ENCODE measurements at regions not wholly inside any gene's neighbourhood (a gene's known extent, or its start where the extent isn't known, plus 50 kb on each side); places are given as distances from the start of the nearest gene placed in this dataset.
A peak's percentile ranks its signal among the peaks of the same experiment; 100 is the strongest.
"Not testable (repeated sequence)": the region's sequence is repeated elsewhere in the genome, so short reads cannot be mapped to it uniquely, and the experiment has no call there.

DNA sequence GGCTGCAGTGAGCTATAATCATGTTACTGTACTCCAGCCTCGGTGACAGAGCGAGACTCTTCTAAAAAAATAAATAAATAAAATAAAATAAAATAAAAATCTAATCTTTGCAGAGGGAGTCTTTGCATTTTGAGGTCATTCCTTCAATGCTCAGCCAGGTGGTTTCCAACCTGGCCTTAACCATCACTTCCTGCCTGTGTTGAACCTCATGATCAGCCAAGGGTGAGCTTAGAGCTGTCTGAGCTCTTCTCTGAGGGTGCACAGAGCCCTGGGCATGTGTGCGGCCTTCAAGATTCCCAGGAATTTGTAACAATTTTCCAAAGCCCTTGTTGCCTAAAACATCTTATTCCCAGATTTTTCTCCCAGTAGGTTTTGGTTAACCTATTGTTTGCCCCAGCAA, 94.3 kb downstream of the KCNJ12 start:
- DNase-seq (ENCODE audit: insufficient read length, low spot score) = not testable (repeated sequence)

DNA sequence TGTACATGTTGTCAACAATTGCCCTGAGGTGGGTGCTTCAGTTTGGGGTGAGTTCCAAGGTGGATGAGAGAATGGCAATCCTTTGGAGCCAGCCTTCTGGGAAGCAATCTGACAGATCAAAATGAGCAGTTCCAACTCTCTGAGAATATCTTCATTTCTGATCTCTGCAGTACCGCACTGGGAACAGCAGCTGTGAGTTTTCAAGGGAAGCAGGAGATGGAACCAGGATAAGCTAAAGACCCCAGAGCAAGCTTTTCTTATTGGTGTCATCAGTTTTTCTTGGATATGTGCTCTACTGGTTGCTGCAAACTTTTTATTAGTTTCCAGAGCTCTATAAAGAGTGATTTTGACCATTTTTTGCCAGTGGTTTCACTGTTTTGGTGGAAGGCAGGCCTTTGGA, 94.7 kb downstream of the KCNJ12 start:
- DNase-seq (ENCODE audit: insufficient read length, low spot score) = no peak
- no peak for FAIRE-seq

More for the DNA sequence above, 94.3 kb downstream of the KCNJ12 start:
- FAIRE-seq = not testable (repeated sequence)

DNA sequence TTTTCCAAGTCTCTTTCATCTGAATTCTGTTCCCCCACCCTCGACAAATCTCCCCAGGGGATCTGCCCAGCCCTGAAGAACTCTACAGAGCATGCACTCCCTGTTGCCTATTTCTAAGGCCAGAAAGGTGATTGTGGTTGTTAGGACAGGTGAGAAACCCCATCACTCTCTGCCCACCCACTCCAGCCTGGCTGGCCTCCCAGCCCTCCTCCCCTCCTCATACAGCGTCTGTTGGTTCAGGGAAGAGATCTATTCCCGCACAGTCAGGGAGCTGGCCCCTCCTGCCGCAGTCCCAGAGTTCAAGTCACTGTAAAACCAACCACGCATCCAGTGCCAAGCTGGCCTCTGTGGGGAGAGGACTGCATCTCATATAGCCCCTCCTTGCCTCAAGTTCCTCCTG, 98.7 kb downstream of the KCNJ12 start:
- FAIRE-seq = no peak
- DNase-seq (ENCODE audit: insufficient read length, low spot score) = no peak

DNA sequence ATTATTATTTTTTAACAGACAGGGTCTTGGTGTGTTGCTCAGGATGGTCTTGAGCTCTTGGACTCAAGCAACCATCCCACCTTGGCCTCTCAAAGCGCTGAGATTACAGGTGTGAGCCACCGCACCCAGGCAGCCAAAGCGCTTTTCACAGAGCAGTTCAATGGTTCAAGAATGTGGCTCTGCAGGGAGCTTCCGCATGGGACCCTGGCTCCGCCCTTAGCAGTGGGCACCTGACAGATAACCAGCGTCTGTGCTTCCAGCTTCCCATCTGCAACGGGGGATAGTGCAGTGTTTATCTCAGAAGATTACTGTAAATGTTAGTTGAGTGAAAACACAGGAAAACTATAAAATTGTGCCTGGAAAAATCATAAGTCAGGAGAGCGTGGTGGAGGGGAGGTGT, 99.4 kb downstream of the KCNJ12 start:
- FAIRE-seq (no peak), DNase-seq (ENCODE audit: insufficient read length, low spot score) (no peak)

DNA sequence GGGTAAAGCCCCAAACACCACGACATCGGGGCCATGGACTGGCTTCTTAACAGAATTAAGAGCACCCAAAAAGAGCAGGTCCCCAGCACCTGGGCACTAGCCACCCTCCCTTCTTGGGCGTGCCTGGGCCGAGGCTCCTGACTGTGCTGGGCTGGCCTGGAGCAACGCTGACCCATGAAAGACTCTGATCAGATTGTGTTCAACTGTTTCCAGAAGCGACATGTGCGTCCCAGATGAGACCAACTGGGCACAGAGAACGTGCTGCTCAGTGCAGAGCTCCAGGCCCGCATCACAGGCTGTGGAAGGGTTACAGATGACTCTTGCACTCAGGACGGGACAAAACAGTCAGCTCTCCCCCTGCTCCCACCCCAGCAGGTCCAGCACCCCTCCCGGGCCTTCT, 100.7 kb downstream of the KCNJ12 start:
- no peak for FAIRE-seq
- no peak for DNase-seq (ENCODE audit: insufficient read length, low spot score)

DNA sequence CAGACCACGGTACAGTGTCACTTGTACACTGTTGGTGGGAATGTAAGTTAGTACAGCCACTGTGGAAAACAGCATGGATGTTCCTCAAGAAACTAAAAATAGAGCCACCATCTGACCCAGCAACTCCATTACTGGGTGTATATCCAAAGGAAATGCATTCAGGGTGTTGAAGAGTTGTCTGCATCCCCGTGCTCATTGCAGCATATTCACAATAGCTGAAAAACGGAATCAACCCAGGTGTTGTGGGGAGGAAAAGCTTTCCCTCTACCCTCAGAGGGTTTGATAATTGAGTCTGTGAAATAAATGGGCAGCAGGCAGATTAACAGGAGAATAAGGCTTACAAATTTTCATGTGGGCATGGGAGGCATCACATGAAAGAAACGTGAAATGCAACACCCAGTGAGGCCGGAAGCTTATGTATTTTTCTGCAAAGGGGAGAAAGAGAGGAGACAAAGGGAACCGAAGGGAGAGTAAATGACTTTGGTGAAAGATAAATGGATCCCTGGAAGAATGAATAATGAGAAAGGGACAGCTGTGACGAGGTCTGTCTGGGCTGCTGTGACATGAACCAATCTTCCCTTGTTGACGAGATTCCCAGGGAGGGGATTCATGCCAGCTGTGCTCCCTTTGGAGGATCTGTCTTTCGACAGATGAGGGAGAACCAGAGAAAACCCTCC, 106.2 kb downstream of the KCNJ12 start:
- no peak for FAIRE-seq
- no peak for DNase-seq (ENCODE audit: insufficient read length, low spot score)

DNA sequence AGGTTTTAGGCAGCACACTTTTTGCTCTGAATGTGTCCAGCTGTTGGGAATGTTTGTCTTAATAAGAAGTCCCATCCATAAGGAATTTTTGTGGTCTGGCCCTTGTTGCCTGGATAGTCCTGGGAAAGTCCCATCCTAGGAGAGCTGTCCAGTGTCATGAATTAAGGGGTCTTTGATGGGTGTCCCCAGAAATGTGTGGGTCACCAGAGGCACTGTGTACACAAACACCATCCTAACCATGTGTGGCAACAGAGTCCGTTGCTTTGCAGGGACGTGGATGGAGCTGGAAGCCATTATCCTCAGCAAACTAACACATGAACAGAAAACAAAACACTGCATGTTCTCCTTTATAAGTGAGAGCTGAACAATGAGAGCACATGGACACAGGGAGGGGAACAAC, 111.9 kb downstream of the KCNJ12 start:
- DNase-seq (ENCODE audit: insufficient read length, low spot score); FAIRE-seq: not testable (repeated sequence)

DNA sequence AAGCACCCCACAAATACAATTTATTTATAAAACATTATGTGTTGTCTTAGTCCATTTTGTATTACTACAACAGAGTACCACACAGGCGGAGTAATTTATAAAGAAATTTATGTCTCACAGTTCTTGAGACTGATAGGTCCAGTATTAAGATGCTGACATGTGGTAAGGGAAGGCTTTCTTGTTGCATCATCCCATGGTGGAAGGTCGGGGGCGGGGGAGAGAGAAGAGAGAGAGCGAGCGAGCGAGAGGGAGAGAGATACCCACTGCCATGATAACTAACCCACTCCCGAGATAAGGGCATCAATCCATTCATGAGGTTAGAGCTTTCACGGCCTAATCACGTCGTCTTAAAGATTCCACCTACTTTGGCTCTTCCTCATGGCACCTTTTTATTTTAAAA, 117.8 kb downstream of the KCNJ12 start:
- FAIRE-seq (no peak), DNase-seq (ENCODE audit: insufficient read length, low spot score) (no peak)

DNA sequence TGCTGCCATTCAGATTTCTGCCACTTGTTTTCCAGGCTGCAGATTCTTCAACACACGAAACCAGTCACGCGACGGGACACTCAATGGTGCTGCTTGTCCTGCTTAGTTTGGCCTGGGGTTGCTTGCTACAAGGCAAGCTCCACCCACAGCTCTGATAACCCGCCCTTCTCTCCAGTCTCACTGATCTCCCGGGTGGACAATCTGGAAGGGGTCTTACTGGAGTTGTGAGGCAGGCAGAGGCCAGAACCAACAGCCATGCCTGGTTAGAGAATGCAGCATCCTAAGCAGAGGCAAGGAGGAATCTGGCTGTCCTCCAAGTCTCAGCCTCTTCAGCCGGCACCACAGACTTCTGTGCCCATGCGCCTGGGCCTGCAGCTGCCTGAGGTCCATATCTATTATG, 119.1 kb downstream of the KCNJ12 start:
- DNase-seq (ENCODE audit: insufficient read length, low spot score) (no peak), FAIRE-seq (no peak)

DNA sequence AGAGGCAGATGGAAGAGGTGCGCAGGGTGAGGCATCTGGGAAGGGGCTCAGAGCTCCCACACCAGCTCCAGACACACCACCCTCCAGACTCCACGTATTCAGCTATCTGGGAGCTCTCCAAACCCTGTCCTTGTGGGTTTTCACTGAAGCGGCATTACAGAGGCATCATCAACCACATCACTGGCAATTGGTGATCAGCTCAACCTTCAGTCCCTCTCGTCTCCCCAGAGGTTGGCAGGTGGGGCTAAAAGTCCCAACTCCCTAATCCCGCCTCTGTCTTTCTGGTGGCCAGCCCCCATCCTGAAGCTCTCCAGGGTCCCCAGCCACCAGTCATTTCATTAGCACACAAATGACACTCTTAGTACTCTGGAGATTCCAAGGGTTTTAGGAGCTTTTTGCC, 123.9 kb downstream of the KCNJ12 start:
- DNase-seq (ENCODE audit: insufficient read length, low spot score) = no peak
- FAIRE-seq = no peak

DNA sequence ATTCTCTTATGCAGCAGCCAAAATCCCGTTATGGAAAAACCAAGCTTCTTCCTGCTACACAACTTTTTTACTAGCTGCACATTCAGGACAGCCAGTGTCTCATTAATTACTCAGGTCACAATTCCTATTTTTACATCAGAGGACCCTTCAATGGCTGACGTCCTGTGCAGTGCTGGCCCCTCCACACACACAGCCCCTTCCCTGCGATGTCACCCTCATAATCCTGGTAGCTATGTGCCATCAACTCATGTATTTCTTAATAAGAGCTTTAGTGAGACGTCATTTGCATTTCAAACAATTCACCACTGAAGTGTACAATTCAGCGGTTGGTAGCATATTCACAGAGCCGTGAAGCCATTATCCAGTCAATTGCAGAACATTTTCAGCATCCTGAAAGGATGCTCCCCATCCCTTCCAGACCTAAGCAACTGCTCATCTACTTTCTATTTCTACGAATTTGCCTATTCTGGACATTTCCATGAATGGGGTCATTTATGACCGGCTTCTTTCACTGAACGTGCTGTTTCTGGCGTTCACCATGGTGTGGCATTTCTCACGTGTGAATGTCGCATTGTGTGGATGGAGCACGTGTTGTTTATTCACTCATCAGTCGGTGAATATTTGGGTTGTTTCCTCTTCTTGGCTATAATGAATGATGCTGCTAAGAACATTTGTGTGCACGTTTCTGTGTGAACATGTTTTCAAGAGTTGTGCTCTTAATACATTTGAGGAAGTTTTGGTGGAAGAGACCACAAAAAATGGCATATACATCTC, 126.0 kb downstream of the KCNJ12 start:
- FAIRE-seq; DNase-seq (ENCODE audit: insufficient read length, low spot score): not testable (repeated sequence)

DNA sequence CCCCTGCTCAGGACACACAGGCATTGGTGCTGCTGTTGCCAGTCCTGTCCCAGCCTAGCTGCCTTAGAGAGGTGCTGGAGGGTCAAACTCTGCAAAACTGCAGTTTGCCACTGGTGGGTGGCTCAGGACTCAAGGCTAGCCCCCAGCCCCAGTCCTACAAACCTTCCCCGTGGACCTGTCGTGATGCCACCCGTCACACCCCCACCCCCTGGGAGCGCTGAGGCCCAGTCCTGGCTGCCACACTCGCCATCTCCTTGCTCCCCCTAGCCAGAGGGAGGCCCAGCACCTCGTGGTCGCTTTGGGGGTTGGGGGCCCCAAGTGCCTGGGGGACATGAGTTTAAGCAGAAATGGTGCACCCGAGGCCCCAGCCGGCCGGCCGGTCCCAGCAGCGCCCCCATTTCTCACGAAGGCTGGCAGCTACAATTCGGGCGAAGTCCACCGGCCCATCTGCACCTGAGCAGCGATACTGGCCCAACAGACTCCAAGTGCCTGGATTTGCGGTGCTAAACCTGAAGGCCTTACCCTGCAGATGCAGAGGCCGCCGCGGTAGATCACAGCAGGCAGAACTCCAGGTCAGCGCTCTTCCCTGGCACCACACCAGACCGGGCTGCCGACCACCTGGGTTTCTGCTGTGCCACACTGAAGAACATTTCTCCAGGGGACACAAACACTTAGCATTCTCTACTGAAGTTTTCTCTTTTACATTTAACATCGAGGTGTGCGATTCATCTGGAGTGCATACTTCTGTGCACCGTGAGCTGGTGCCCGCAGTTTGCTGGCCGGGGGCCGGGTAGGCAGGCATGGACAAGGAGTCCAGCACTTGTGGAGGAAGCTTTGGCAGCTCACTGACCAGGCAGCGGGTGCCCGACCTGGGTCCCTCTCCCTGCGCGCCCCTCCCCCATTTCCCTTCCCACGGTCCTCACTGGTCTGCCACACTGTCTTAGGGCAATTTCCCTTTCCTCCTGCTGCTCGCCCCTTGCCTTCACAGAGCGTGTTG, 130.0 kb downstream of the KCNJ12 start:
- FAIRE-seq (no peak), DNase-seq (ENCODE audit: insufficient read length, low spot score) (no peak)

DNA sequence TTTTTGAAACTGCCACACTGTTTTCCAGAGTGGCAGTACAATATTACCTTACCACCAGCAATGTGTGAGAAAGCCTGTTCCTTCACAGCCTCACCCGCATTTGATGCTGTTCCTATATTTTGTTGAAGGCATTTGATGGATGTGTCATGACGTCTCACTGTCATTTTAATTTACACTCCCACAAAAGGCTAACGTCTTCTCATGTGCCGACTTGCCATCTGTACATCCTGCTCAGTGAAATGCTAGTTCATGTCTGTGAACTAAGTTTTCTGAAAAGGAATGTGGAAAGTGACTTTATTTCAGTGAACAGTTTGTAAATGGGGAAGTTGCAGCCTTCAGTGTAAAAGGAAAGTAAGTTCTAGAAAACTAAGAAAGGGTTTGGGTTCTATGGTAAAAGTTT, 131.6 kb downstream of the KCNJ12 start:
- DNase-seq (ENCODE audit: insufficient read length, low spot score); FAIRE-seq: not testable (repeated sequence)

DNA sequence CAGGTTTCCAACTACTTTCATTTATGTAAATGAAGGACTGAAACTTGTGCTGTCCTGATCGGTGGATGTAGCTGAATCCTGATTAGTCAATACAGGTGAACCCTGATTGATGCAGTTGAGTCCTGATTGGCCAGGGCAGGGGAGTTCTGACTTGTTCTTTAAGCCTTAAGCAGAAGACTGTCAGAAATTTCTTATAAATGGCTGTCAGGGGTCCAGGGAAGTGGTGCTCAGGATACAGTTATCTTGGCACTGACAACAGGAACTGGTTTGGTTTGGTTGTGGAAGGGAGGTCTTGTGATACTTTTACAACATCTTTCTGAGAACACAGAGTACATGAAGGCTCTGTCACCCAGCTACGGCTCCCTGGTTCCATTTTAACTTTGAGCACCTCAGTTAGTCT, 132.1 kb downstream of the KCNJ12 start:
- FAIRE-seq (no peak), DNase-seq (ENCODE audit: insufficient read length, low spot score) (no peak)

DNA sequence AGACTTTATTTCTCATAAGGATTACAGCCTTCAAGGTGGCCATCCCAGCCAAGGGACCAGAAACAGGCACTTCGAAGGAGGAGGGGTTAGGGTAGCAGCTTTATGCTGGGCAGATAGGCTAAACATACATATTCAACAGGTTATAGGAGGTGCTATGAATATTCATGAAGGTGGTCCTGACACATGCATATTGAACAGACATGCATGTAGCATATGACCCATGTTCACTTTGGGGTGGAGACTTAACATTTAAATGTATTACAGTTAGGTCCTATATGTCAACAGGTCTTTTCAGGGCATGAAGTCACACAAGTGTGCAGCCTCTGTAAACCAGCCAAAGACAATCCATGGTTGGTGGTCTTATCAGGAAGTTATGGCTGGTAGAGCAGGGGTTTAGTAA, 133.2 kb downstream of the KCNJ12 start:
- not testable (repeated sequence) for FAIRE-seq; DNase-seq (ENCODE audit: insufficient read length, low spot score)

DNA sequence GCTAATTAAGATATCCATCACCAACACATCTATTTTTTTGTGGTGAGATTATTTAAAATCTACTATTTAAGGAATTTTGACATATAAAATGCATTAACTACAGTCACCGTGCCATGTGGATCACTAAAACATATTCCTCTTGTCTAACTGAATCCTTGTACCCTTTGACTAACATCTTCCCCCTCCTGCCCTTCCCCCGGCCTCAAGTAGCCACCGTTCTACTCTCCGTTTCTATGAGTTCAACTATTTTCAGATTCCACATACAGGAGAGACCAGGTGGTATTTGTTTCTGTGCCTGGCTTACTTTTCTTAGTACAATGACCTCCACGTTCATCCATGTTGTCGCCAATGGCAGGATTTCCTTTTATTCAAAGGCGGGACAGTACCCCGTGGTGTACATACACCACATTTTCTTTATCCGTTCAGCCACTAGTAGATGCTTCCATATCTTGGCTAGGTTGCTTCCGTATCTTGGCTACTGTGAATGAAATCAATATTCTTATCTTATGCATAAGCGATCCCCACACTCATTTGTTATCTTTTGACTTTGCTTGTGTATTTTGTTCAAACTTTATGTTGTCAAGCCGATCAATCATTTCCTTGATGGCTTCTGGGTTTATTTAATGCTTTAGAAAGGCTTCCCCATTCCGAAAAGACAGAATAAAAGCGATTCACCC, 134.7 kb downstream of the KCNJ12 start:
- FAIRE-seq (no peak), DNase-seq (ENCODE audit: insufficient read length, low spot score) (no peak)

DNA sequence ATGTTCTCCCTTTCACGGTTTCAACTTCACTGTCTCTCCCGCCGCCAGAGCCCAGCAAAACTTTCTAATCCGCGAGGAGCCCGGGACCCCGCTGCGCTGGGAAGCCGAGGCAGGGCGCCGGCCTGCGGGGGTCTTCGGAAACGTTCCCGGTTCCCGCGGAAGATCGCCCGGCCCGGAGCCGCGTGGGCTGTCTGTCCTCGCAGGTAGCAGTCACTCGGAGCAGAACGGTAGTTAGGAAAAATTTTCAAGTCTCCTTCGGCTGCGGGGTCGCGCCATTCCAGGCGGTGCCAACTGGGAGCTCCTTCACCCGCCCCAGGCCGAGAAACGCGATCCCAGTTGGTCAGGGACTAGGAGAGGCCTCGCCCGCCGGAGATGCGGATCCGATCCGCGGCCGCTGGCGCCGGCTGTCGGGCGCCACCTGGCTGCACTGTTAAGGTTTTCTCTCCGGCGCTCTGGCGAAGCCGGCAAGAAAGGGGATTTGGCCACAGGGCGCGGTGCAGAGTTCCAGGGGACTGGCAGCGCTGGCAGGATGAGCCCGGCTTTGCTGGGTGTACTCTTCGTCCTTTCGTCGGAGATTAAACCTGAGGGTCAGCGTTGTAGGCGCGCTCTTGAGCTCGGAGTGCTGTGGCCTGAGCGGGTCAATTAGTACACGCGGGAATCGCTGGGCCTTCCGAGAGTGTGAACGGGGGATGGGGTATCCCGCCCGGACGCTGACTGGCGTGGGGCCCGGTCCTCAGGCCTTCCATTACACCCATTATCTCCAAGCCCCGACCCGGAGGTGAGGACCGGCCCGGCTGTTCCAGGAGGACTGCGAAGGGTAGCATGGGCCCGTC, 135.4 kb downstream of the KCNJ12 start:
- FAIRE-seq = no peak
- DNase-seq (ENCODE audit: insufficient read length, low spot score) = peak; percentile 40

DNA sequence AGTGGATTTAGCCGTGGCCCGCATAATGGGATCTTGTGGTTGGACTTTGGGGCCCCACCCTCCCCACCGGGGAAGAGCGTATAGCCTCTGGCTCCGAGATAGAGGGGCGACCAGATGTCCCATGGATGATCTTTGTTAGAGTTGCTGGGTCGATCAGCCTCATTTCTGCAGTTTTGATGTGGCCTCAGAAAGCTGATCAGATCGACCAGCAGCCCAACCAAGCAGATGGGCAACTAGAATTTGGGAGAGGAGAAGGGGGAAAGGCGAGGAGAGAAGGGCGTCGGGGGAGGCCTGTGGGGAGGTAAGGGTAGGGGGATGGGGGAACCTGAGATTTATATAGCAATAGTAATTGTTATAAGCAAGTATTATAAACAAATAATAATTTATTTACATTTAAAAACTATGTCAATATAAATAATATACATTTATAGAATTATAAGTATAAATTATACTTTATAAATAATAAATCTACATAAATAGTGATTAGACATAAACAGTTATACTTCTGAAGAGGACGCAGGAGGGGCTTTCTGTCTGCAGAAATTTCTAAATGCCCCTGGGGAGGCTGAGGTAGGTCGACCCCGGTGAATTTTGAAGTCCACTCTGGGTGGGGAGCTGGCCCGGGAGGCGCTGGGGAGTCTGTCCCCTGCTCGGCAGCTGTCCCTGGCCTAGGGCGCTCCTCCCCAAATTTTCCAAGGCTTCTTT, 136.3 kb downstream of the KCNJ12 start:
- FAIRE-seq (no peak), DNase-seq (ENCODE audit: insufficient read length, low spot score) (no peak)

DNA sequence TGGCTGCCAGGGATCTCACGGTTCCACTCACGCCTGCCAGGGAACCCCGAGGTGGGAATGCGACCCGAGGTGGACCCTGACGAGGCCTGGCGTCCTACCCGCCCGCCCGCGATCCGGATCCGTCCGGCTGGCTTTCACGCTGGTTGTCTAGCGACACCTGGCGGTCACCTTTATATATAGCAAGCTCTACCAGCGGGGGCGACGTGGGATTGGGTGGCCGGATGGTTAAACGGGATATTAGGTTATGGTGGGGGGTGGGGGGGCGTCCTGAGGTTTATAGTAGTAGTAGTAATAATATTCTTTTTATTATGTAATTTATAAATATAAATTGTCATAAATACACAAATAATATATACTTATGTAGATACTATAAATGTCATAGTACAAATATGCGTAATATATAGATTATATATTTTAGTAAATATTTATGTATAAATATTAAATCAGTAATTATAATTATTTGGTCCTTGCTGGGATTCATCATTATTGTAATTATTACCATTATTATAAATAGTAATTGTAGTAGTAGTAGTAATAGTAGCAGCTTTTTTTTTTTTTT, 136.9 kb downstream of the KCNJ12 start:
- DNase-seq (ENCODE audit: insufficient read length, low spot score) (peak; percentile 82), FAIRE-seq (peak; percentile 74)

All from GM19239 (cell line).